Kidney (tissue), 13 donors: ENCODE measurements at regions not wholly inside any gene's neighbourhood (a gene's known extent, or its start where the extent isn't known, plus 50 kb on each side); places are given as distances from the start of the nearest gene placed in this dataset.

ENCODE experiments used
- DNase-seq, 5 donors: peaks; one replicate each; pipeline ENCODE4 v3.0.0-alpha.2; 2013 to 2020
- FAIRE-seq: peaks from 2 replicates; lab custom pipeline; 2012; peaks lifted over from hg19 to GRCh38; lab: Jason Lieb, UNC
- H3K27ac ChIP-seq, 2 donors: one replicate each; pipeline ENCODE4 v1.7.0; 2013; ENCODE audit warnings: low read depth in 2 of 2, low read length in 2 of 2, inconsistent platforms in 1 of 2
- H3K27me3 ChIP-seq: one replicate; pipeline ENCODE4 v1.7.1; 2013; ENCODE audit warnings: low read length, inconsistent platforms; ENCODE audit not compliant: control insufficient read depth, insufficient read depth
- H3K36me3 ChIP-seq, 3 donors: one replicate each; pipeline versions ENCODE4 v1.7.0 to v1.7.1; 2013; ENCODE audit warnings: low read length in 3 of 3, control low read depth in 1 of 3, inconsistent platforms in 1 of 3; ENCODE audit not compliant: insufficient read depth in 3 of 3, control insufficient read depth in 2 of 3
- H3K4me1 ChIP-seq, 3 donors: one replicate each; pipeline versions ENCODE4 v1.7.0 to v1.7.1; 2013; ENCODE audit warnings: low read length in 3 of 3, inconsistent platforms in 1 of 3, low read depth in 1 of 3; ENCODE audit not compliant: control insufficient read depth in 2 of 3, insufficient read depth in 2 of 3
- H3K4me3 ChIP-seq, 3 donors: one replicate each; pipeline versions ENCODE4 v1.7.0 to v1.8.1; 2013; ENCODE audit warnings: low read length in 3 of 3, control low read depth in 1 of 3, inconsistent platforms in 1 of 3
- H3K9ac ChIP-seq, 3 donors: one replicate each; pipeline versions ENCODE4 v1.7.0 to v1.7.1; 2013; ENCODE audit warnings: low read length in 3 of 3, control low read depth in 1 of 3, inconsistent platforms in 1 of 3
- H3K9me3 ChIP-seq, 3 donors: one replicate each; pipeline versions ENCODE4 v1.7.0 to v1.7.1; 2013; ENCODE audit warnings: low read length in 3 of 3, control low read depth in 1 of 3, inconsistent platforms in 1 of 3; ENCODE audit not compliant: control insufficient read depth in 2 of 3, insufficient read depth in 1 of 3
- CTCF ChIP-seq: IDR thresholded peaks from 3 replicates; pipeline ENCODE4 v1.5.1; 2012; ENCODE audit warnings: mild to moderate bottlenecking, moderate library complexity, borderline replicate concordance; ENCODE audit not compliant: insufficient read depth; ENCODE audit errors: extremely low read depth
- intact Hi-C: fragments of 100-400 bp; cut with DNase I; formaldehyde crosslinking; loops from one replicate; pipeline ENCODE4 v1.11.1; 2022
- donor health status: control.
- donor health status: control.
- donor health status: control.
- donor health status: control.
- donor health status: control.
- donor health status: DM: yes; HTN: yes; CAD: no.
- donor health status: Normal renal cell carcinoma (clear cell type).

DNA sequence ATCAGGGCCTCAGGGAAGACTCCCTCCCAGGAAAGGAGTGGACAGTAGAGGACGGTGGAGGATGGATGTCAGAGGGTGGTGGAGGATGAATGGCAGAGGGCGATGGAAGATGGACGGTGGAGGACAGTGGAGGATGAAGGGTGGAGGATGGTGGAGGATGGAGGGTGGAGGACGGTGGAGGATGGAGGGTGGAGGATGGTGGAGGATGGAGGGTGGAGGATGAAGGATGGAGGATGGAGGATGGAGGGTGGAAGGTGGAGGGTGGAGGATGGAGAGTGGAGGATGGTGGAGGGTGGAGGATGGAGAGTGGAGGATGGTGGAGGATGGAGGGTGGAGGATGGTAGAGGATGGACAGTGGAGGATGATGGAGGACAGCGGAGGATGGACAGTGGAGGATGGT is 95.9 kb downstream of the LRRC74A start:
- Histone ChIP-seq H3K9ac (peak overlapping the region in 1 of 3 donors; percentile 36), H3K27me3 (no peaks in the 10 kb centered on the region), H3K36me3 (no peaks in the 10 kb centered on the region), H3K4me1 (peaks cover 38 to 59% (median 52%) of the 10 kb centered on the region in 3 donors), H3K4me3 (peak overlapping the region in 1 of 3 donors; percentile 26), H3K9me3 (no peaks in the 10 kb centered on the region), H3K27ac (no peak overlapping the region)
- DNase-seq: no peak
- no peak for FAIRE-seq
- no peak for TF ChIP-seq CTCF
- intact Hi-C loops: no loop called here

DNA sequence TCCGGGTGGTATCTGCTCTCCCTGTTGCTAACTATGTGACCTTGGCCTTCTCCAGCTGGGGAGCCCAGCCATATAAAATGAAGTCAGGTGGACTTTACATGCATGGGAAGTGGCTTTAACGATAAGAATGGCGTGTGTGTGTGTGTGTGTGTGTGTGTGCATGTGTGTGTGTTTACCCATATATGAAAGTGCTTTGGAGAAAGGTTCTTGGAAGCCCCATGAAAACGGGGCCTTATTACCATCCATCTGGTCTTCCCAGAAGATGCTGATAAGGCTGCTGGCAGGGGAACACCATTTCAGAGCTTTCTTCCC is 94.8 kb downstream of the LRRC74A start:
- Histone ChIP-seq H3K4me3 (no peak overlapping the region), H3K36me3 (no peaks in the 10 kb centered on the region), H3K27me3 (no peaks in the 10 kb centered on the region), H3K9ac (no peak overlapping the region), H3K9me3 (no peaks in the 10 kb centered on the region), H3K4me1 (peaks cover 38 to 61% (median 53%) of the 10 kb centered on the region in 3 donors), H3K27ac (peak overlapping the region in 1 of 2 donors; percentile 82)
- TF ChIP-seq CTCF: no peak
- DNase-seq (peak in 1 of 5 donors; percentile 60), FAIRE-seq (no peak)
- intact Hi-C loops: no loop called here

DNA sequence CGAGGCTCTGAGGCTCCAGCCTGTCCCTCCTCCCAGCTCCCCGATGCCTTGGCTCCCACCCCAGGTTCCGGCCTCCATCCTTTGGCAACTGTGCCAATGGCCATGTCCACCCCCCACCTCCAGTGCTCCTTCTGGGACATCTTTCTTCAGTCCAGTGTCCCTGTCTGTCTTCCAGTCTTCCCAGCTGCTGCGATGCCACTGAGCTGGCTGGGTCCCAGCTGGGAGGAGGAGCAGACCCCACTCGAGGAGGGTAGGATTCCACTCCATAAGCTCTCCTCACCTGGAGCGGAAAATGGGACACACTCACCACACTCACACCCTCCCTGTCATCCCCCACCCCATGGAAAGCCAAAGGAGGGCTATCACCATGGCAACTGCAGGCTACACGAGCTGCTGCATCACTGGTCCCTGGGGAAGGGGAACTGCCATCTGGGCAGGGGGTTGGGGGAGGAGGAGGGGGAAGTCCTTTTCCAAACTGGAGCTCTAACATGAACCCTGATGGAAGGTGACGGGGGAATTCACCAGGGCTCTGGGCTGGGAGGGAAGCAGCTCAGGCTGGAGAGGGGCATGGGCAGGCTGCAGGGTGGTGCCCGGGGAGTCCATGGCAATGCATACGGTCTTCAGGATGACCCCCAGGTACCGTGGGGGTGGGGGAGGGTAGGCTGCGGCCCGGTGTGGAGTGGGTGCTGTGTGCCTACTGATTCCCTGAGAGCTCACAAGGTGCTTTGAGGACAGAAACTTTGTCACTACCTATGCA is 94.3 kb downstream of the LRRC74A start:
- H3K4me1 ChIP-seq: peaks cover 38 to 61% (median 55%) of the 10 kb centered on the region in 3 donors
- H3K9ac ChIP-seq: peak overlapping the region in 1 of 3 donors; percentile 53
- H3K4me3 ChIP-seq: peak overlapping the region in 1 of 3 donors; percentile 41
- DNase-seq: peak; percentile 73 to 90 (median 84)
- FAIRE-seq: no peak
- intact Hi-C loops: no loop called here
- no peak for TF ChIP-seq CTCF
- no peaks in the 10 kb centered on the region for H3K36me3 ChIP-seq
- H3K27ac ChIP-seq: peak overlapping the region; percentile 82 to 88
- H3K9me3 ChIP-seq: no peaks in the 10 kb centered on the region
- H3K27me3 ChIP-seq: no peaks in the 10 kb centered on the region
